GM21786 (cell line): ENCODE measurements at regions not wholly inside any gene's neighbourhood (a gene's known extent, or its start where the extent isn't known, plus 50 kb on each side); places are given as distances from the start of the nearest gene placed in this dataset.
A peak's percentile ranks its signal among the peaks of the same experiment; 100 is the strongest.
"Not testable (repeated sequence)": the region's sequence is repeated elsewhere in the genome, so short reads cannot be mapped to it uniquely, and the experiment has no call there.

Source experiments
- ATAC-seq: cut with Tn5 transposase; IDR thresholded peaks from one replicate; pipeline ENCODE4 v1.9.1; 2021; ENCODE audit not compliant: unreplicated experiment

DNA sequence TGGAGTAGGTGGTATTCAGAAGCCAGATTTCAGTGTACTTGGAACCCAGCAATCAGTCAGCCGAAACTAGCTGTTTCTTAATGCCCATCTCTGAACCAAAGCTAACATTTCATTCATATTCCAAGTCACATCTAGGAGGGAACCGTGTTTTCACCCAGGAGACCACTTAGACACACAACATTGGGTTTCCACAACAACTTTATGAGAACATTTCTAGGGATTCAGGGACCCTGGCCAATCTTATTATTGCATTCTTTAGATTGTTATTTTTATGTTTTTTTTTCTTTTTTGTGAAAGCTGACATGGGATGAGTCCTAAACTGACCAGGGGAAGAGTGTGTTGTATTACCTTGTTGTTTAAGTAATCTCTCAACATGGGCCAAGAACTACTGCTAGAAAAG lies 72.5 kb upstream of the KIAA0040 start:
- ATAC-seq: no peak

DNA sequence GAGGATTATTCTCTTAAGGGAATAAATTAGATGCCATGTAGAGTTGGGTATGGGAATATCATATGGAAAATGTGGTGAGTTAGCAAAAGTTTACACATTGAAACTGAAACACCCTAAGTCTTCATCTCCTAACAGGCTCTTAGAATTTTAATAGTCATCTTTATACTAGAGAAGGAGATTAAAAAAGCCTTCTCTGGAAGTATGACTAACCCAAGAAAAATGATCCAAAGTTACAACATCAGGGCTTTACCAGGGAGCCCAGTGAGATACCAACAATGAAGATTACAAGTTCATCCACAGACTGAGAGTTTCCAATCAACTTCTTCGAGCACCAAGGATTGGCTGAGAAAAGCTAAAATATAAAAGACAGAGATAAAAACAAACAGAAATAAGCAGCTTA lies 70.0 kb upstream of the KIAA0040 start:
- ATAC-seq: no peak

DNA sequence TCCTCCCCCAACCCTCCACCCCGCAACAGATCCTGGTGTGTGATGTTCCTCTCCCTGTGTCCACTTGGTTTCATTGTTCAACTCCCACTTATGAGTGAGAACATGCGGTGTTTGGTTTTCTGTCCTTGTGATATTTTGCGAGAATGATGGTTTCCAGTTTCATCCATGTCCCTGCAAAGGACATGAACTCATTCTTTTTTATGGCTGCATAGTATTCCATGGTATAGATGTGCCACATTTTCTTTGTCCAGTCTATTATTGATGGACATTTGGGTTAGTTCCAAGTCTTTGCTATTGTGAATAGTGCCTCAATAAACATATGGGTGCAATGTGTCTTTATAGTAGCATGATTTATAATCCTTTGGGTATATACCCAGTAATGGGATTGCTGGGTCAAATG lies 63.7 kb upstream of the KIAA0040 start:
- ATAC-seq: not testable (repeated sequence)

DNA sequence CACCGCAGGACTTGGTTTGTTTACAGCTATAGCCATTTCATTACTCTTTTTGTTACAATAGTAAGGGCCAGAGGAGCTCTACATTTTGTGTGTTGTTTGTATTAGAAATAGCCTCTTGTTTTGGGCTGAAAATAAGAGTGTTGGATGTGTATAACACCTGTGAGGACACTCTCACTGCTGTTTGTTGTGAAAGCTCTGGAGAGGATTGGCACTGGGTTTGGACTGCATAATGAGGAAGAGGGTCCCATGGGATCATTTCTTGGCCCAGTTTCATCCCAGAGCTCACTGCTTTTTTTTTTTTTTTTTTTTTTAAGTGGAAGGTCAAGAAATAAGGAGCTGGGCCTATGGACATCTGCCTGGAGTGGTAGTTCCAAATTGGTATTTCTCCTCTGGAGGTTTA lies 61.6 kb upstream of the KIAA0040 start:
- no peak for ATAC-seq

DNA sequence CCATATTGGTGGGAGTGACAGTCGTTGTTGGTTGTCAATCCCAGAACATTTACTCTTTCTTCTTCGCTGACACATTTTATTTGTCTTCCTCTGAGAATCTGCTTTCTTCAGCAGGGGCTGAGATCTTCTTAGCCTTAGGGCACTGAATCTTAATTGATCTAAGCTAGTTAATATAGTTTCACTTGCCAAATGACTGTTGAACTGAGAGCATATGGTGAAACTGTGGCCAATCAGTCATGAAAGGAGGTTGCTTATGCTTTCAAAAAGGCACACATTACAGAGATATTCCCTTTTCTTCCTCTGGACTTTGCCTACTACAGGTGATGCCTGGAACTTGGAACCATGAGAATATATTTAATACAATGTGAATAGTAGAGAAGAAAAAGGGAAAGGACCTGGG lies 60.0 kb upstream of the KIAA0040 start:
- peak; percentile 99 for ATAC-seq

DNA sequence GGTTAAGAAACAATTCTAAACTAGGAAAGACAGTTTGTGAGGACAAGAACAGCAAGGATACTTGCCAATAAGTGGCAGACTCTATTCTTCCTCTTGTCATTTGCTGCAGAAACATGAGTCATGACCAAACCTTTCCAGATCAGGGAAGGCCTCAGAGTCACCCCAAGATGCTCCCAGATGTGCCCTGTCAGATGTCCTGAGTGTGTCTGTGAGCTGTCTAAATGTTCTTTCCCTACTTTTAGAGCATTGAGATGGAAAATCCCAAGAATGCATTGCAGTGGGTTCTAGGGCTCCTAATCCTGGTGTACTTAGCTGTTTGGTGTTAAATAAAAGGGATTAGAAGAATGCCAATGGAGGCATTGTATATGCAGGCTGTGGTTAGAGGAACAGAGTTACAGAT lies 57.5 kb upstream of the KIAA0040 start:
- no peak for ATAC-seq

DNA sequence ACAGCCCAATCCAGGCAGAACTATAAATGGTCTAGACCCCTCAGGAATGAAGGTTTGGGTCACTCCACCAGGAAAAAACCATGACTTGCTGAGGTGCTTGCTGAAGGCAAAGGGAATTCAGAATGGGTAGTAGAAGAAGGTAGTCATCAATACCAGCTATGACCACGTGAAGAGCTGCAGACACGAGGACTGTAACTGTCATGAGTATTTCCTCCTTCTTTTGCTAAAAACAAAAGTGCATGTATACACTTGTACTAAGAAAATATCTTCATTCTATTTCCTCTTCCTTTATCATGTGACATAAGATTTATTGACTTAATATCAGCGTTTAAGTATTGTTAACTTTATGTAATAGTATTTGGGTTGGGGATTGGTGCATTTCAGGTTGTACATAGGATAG lies 55.5 kb upstream of the KIAA0040 start:
- not testable (repeated sequence) for ATAC-seq

DNA sequence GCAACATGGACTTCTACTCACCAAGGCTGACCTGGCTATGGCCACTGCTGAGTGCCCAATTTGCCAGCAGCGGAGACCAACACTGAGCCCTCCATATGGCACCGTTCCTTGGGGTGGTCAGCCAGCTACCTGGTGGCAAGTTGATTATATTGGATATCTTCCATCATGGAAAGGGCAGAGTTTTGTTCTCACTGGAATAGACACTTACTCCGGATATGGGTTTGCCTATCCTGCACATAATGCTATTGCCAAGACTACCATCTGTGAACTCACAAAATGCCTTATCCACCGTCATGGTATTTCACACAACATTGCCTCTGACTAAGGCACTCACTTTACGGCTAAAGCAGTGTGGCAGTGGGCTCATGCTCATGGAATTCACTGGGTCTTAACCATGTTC lies 54.5 kb upstream of the KIAA0040 start:
- not testable (repeated sequence) for ATAC-seq

DNA sequence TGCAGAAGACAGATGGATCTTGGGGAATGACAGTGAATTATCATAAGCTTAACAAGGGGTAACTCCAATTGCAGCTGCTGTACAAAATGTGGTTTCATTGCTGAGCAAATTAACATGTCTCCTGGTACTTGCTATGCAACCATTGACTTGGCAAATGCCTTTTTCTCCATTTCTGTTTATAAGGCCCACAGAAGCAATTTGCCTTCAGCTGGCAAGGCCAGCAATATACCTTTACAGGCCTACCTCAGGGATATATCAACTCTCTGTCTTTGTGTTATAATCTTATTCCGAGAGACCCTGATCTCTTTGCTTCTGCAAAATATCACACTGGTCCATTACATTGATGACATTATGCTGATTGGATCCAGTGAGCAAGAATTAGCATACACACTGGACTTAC lies 52.7 kb upstream of the KIAA0040 start:
- no peak for ATAC-seq

DNA sequence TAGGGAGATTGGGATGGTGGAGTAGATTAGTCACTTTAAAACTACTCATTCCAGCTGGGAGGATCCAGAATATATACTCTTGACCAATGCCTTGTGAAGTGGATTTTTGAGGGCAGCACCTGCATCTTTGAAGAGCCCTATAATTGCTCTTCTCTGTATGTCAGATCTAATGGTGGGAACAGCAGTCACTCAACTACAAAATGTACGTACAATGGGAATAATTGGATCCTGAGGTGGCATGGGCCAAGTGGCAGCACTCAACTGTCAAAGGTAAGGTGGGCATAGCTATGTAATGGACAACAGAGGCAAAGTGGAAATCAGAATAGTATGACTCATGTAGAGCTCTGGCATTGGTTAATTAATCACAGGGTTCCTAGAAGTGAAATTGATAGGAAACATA lies 51.6 kb upstream of the KIAA0040 start:
- ATAC-seq: no peak
